ENCODE measurements at regions not wholly inside any gene's neighbourhood (a gene's known extent, or its start where the extent isn't known, plus 50 kb on each side); places are given as distances from the start of the nearest gene placed in this dataset.

DNA sequence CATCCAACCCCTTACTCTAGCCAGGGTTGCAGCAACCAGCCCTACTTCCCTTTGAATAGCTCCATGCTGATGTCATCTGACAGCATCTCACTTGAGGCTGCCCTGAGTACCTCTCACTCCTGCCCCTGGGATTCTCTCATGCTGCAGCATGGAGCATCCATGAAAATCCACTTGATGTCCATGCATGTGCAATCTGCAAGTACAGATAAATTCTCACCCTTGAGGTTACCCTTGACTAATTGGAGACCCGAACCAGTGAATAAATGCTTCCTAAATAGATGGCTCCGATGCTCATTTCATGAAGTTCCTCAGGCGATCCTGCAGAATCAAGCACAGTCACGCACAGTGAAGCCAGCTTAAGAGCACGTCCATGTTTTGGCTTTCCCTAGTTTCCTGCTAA lies 298.3 kb downstream of the RBM43 start:
- TF ChIP-seq, protein P1, sequence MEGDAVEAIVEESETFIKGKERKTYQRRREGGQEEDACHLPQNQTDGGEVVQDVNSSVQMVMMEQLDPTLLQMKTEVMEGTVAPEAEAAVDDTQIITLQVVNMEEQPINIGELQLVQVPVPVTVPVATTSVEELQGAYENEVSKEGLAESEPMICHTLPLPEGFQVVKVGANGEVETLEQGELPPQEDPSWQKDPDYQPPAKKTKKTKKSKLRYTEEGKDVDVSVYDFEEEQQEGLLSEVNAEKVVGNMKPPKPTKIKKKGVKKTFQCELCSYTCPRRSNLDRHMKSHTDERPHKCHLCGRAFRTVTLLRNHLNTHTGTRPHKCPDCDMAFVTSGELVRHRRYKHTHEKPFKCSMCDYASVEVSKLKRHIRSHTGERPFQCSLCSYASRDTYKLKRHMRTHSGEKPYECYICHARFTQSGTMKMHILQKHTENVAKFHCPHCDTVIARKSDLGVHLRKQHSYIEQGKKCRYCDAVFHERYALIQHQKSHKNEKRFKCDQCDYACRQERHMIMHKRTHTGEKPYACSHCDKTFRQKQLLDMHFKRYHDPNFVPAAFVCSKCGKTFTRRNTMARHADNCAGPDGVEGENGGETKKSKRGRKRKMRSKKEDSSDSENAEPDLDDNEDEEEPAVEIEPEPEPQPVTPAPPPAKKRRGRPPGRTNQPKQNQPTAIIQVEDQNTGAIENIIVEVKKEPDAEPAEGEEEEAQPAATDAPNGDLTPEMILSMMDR (IDR thresholded peaks at IDR 0.05), result no peak
- TF ChIP-seq SIN3A (IDR thresholded peaks at IDR 0.05; ENCODE audit: borderline replicate concordance, insufficient read depth, low read depth, low read length), result no peak
